ENCODE measurements at regions not wholly inside any gene's neighbourhood (a gene's known extent, or its start where the extent isn't known, plus 50 kb on each side); places are given as distances from the start of the nearest gene placed in this dataset.

GRCh38 chrX:112961981-112962380, 121.3 kb upstream of the AMOT start:
- no peak overlapping the region for H4K8ac ChIP-seq (ENCODE audit: extremely low read depth, insufficient read depth, low read length)
- H2BK15ac ChIP-seq (ENCODE audit: low read length): no peak overlapping the region
- H2BK120ac ChIP-seq (replicated peaks; ENCODE audit: low read depth, low read length): no peak overlapping the region
- H3K4me1 ChIP-seq (replicated peaks in 1 of 4; ENCODE audit: control insufficient read depth in 3 of 4, insufficient read depth in 4 of 4, low read length in 3 of 4): no peaks in the 10 kb centered on the region
- H2BK20ac ChIP-seq (ENCODE audit: low read length): no peak overlapping the region
- no peak overlapping the region for H4K5ac ChIP-seq (ENCODE audit: insufficient read length, low read depth, low read length)
- H3K14ac ChIP-seq (ENCODE audit: insufficient read length): no peak overlapping the region
- no peak overlapping the region for H3K27ac ChIP-seq (ENCODE audit: low read depth, low read length)
- H2BK12ac ChIP-seq (ENCODE audit: low read depth, low read length): no peak overlapping the region
- no peak overlapping the region for H3K56ac ChIP-seq (replicated peaks; ENCODE audit: insufficient read length, low read depth, low read length)
- no peak overlapping the region for H3K4me3 ChIP-seq (ENCODE audit: extremely low read depth in 1 of 4, insufficient read depth in 2 of 4, low read depth in 3 of 4, low read length in 4 of 4)
- no peak overlapping the region for H2BK5ac ChIP-seq (ENCODE audit: low read depth, low read length)
- no peak overlapping the region for H3K4ac ChIP-seq (replicated peaks; ENCODE audit: insufficient read length, low read depth, low read length)
- no peaks in the 10 kb centered on the region for H3K79me2 ChIP-seq (ENCODE audit: control insufficient read depth in 1 of 2, insufficient read depth in 2 of 2, low read length in 2 of 2)
- DNase-seq (ENCODE audit: low read depth in 1 of 2, low spot score in 2 of 2) (no peak), FAIRE-seq (no peak)
- no peaks in the 10 kb centered on the region for H3K9me3 ChIP-seq (ENCODE audit: insufficient read depth in 2 of 2, low read depth in 1 of 2, low read length in 1 of 2)
- H4K91ac ChIP-seq (replicated peaks; ENCODE audit: insufficient read length, low read length): no peak overlapping the region
- H3K9ac ChIP-seq (replicated peaks in 1 of 4; ENCODE audit: extremely low read depth in 1 of 4, low read depth in 3 of 4, low read length in 3 of 4): no peak overlapping the region
- ChIA-PET POLR2A (ENCODE audit: partially characterized antibody) (no interaction called here), CTCF (ENCODE audit: partially characterized antibody) (no interaction called here)
- H2AFZ ChIP-seq (ENCODE audit: low read length): no peak overlapping the region
- H3K36me3 ChIP-seq (ENCODE audit: control insufficient read depth in 2 of 4, insufficient read depth in 4 of 4, low read length in 3 of 4): no peaks in the 10 kb centered on the region
- TF ChIP-seq RFX5 (IDR thresholded peaks at IDR 0.05; ENCODE audit: borderline replicate concordance, low read depth, low read length) (no peak), ATF3 (IDR thresholded peaks at IDR 0.05; ENCODE audit: insufficient read depth, low read depth, low read length) (no peak), CHD2 (IDR thresholded peaks at IDR 0.05; ENCODE audit: low read length) (no peak), HDAC2 (IDR thresholded peaks at IDR 0.05; ENCODE audit: borderline replicate concordance in 1 of 2, low read depth in 2 of 2, low read length in 2 of 2) (no peak), SUZ12 (IDR thresholded peaks at IDR 0.05; ENCODE audit: low read length) (no peak), POU5F1 (IDR thresholded peaks at IDR 0.05; ENCODE audit: low read depth, low read length) (no peak), CBX5 (IDR thresholded peaks at IDR 0.05; ENCODE audit: low read depth, low read length) (no peak), TEAD4 (IDR thresholded peaks at IDR 0.05; ENCODE audit: low read depth, low read length) (no peak), ATF2 (IDR thresholded peaks at IDR 0.05; ENCODE audit: low read length) (no peak), BCL11A (IDR thresholded peaks at IDR 0.05; ENCODE audit: low read depth in 2 of 2, low read length in 2 of 2) (no peak)
- no peaks in the 10 kb centered on the region for H3K79me1 ChIP-seq (ENCODE audit: low read depth, low read length)
- no peak overlapping the region for H2AK5ac ChIP-seq (ENCODE audit: low read depth, low read length)
- no peaks in the 10 kb centered on the region for H4K20me1 ChIP-seq (replicated peaks in 1 of 2; ENCODE audit: control insufficient read depth in 1 of 2, insufficient read depth in 2 of 2, low read length in 2 of 2)
- no peak overlapping the region for H3K18ac ChIP-seq (ENCODE audit: extremely low read depth, low read length)
- no peak overlapping the region for H3K4me2 ChIP-seq (ENCODE audit: insufficient read depth in 1 of 2, low read depth in 2 of 2, low read length in 2 of 2)
- H3K23ac ChIP-seq (ENCODE audit: insufficient read length): no peak overlapping the region
- no peaks in the 10 kb centered on the region for H3K23me2 ChIP-seq (ENCODE audit: low read depth, low read length)
- no peaks in the 10 kb centered on the region for H3K27me3 ChIP-seq (replicated peaks in 1 of 4; ENCODE audit: control insufficient read depth in 3 of 4, extremely low read depth in 1 of 4, insufficient read depth in 3 of 4, low read length in 3 of 4)
